PFSK-1 (cell line): ENCODE measurements at regions not wholly inside any gene's neighbourhood (a gene's known extent, or its start where the extent isn't known, plus 50 kb on each side); places are given as distances from the start of the nearest gene placed in this dataset.

ENCODE experiments used
- FOXP2 ChIP-seq: optimal IDR thresholded peaks from 2 replicates; pipeline ENCODE3; 2011; ENCODE audit warnings: borderline replicate concordance, control low read depth, inconsistent platforms; ENCODE audit not compliant: insufficient read depth; ENCODE audit errors: extremely low read length, extremely low read depth
- POLR2AphosphoS5 ChIP-seq: IDR thresholded peaks from 2 replicates; pipeline ENCODE4 v1.6.1; 2012; ENCODE audit warnings: low read depth, mild to moderate bottlenecking, control low read depth, low read length, moderate library complexity
- SIN3A ChIP-seq: IDR thresholded peaks from 2 replicates; pipeline ENCODE4 v1.6.1; 2012; ENCODE audit warnings: mild to moderate bottlenecking, low read length, moderate library complexity, borderline replicate concordance; ENCODE audit not compliant: insufficient read depth
- TAF1 ChIP-seq: IDR thresholded peaks from 2 replicates; pipeline ENCODE4 v1.6.1; 2012; ENCODE audit warnings: low read length, control low read depth, borderline replicate concordance; ENCODE audit not compliant: insufficient read depth
- TF ChIP-seq, protein P1 (sequence below), 2 experiments: IDR thresholded peaks; 2 replicates each; pipeline versions ENCODE4 v1.6.1 to v1.8.0; 2011 to 2012; ENCODE audit warnings: low read depth in 2 of 2, low read length in 2 of 2, control low read depth in 1 of 2, inconsistent platforms in 1 of 2, mild to moderate bottlenecking in 1 of 2, moderate library complexity in 1 of 2; ENCODE audit not compliant: insufficient read depth in 1 of 2

DNA sequence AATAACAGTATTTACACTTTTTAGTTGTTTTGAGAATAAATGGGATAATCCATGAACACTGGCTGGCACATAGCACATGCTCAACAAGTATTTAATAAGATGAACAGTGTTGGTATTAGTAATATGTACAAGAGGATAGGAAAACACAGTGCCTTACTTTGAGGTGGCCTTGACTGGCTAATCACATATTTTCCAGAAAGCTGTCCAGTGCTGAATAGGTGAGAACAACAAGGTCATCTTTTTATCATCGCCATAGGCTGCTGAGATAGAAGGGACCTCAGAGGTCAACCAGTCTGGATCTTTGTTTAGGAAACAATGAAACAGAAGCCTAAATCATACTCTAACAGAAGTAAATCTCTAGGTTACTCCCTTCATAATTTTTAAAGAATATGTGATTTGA lies 89.7 kb upstream of the BCL9 start:
- no peak for TF ChIP-seq SIN3A
- TF ChIP-seq, protein P1, sequence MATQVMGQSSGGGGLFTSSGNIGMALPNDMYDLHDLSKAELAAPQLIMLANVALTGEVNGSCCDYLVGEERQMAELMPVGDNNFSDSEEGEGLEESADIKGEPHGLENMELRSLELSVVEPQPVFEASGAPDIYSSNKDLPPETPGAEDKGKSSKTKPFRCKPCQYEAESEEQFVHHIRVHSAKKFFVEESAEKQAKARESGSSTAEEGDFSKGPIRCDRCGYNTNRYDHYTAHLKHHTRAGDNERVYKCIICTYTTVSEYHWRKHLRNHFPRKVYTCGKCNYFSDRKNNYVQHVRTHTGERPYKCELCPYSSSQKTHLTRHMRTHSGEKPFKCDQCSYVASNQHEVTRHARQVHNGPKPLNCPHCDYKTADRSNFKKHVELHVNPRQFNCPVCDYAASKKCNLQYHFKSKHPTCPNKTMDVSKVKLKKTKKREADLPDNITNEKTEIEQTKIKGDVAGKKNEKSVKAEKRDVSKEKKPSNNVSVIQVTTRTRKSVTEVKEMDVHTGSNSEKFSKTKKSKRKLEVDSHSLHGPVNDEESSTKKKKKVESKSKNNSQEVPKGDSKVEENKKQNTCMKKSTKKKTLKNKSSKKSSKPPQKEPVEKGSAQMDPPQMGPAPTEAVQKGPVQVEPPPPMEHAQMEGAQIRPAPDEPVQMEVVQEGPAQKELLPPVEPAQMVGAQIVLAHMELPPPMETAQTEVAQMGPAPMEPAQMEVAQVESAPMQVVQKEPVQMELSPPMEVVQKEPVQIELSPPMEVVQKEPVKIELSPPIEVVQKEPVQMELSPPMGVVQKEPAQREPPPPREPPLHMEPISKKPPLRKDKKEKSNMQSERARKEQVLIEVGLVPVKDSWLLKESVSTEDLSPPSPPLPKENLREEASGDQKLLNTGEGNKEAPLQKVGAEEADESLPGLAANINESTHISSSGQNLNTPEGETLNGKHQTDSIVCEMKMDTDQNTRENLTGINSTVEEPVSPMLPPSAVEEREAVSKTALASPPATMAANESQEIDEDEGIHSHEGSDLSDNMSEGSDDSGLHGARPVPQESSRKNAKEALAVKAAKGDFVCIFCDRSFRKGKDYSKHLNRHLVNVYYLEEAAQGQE (IDR thresholded peaks at IDR 0.05; ENCODE audit: insufficient read depth in 1 of 2, low read depth in 2 of 2, low read length in 2 of 2) = peak in 1 of 2 experiments; percentile 65; a peak in 1 of 4 replicates

DNA sequence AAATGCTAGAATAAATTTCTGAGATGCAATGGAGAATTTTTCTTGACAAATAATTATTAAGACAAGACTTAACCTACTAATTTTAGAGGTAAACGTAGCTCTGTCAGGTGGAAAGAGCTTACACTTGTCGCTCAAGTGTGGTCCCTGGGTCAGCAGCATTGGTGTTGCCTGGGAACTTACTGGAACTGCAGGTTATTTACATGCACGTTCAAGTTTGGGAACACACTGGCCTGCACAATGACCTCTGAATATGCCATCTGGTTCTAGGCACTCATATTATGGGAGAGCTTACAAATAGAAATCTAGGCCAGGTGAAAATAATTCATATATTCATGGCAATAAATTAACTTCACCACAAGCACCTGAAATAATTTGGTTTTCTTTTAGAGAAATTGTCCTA lies 88.5 kb upstream of the BCL9 start:
- TF ChIP-seq SIN3A = no peak
- no peak for TF ChIP-seq POLR2AphosphoS5
- TF ChIP-seq TAF1 = no peak
- TF ChIP-seq, protein P1 (IDR thresholded peaks at IDR 0.05; ENCODE audit: insufficient read depth in 1 of 2, low read depth in 2 of 2, low read length in 2 of 2) = no peak
- no peak for TF ChIP-seq FOXP2

DNA sequence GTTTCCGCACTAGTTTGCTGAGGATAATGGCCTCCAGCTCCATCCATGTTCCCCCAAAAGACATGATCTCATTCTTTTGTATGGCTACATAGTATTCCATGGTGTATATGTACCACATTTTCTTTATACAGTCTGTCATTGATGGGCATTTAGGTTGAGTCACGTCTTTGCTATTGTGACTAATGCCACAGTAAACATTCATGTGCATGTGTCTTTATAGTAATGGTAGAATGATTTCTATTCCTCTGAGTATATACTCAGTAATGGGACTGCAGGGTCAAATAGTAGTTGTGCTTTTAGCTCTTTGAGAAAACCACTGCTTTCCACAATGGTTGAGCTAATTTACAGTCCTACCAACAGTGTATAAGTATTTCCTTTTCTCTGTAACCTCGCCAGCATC lies 78.3 kb upstream of the BCL9 start:
- TF ChIP-seq POLR2AphosphoS5 = no peak
- TF ChIP-seq FOXP2 = no peak
- TF ChIP-seq SIN3A = no peak
- TF ChIP-seq, protein P1 (IDR thresholded peaks at IDR 0.05; ENCODE audit: insufficient read depth in 1 of 2, low read depth in 2 of 2, low read length in 2 of 2) = no peak
- TF ChIP-seq TAF1 = no peak

DNA sequence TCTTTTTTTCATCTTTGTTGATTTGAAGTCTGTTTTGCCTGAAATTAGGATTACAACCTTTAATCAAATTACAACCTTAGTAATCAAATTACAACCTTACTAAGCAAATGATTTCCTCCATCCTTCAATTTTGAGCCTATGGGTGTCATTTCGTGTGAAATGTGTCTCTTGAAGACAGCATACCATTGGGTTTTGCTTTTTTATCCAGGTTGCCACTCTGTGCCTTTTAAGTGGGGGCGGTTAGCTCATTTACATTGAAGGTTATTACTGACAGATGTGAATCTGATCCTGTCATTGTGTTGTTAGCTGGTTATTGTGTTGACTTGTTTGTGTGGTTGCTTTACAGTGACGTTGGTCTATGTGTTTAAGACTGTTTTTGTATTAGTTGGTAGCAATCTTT lies 74.8 kb upstream of the BCL9 start:
- no peak for TF ChIP-seq SIN3A
- TF ChIP-seq, protein P1 (IDR thresholded peaks at IDR 0.05; ENCODE audit: insufficient read depth in 1 of 2, low read depth in 2 of 2, low read length in 2 of 2) = no peak
- no peak for TF ChIP-seq POLR2AphosphoS5

DNA sequence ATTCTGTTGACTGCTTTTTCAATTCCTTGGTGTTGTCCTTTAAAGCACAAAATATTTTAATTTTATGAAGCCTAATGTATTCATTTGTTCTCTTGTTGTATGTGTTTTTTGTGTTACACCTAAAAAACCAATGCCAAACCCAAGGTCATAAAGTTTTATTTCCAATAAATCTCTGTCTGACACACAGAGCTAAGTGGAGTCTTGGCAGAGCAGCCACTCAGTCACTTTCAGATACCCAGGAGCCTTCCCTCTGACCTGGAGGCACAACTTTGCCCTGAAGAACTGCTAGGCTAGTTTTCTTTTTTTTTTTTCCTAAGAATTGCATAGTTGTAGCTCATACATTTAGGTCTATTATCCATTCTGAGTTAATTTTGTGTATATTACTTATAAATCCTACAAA lies 71.2 kb upstream of the BCL9 start:
- TF ChIP-seq TAF1 (no peak), POLR2AphosphoS5 (no peak), SIN3A (no peak), FOXP2 (no peak)
- TF ChIP-seq, protein P1 (IDR thresholded peaks at IDR 0.05; ENCODE audit: insufficient read depth in 1 of 2, low read depth in 2 of 2, low read length in 2 of 2) = no peak
